ENCODE measurements at regions not wholly inside any gene's neighbourhood (a gene's known extent, or its start where the extent isn't known, plus 50 kb on each side); places are given as distances from the start of the nearest gene placed in this dataset.

DNA sequence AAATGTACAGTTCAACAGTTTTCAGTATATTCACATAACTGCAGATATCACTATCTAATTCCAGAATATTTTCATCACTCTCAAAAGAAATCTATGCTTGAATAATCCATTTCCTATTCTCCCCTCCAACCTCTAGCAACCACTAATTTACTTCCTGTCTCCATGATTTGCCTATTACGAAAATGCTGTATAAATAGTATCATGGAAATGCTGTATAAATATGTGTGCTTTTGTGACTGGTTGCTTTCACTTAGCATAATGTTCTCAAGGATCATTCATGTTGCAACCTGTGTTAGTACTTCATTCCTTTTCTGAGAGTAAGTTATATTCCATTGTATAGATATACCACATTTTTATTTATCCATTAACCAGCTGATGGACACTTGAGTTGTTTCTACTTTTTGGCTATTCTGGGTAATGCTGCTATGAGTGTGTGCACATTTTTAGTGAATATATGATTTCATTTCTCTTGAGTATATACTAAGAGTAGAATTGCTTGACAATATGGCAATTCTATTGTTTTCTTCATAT, 115.6 kb downstream of the TNFSF18 start:
- no peak overlapping the region for H2AFZ ChIP-seq (replicated peaks)
- H3K27ac Mint-ChIP-seq = no peak overlapping the region
- no peaks in the 10 kb centered on the region for H3K27me3 ChIP-seq
- no peaks in the 10 kb centered on the region for H3K27me3 Mint-ChIP-seq (ENCODE audit: insufficient read depth, low read depth)
- H3K27ac ChIP-seq = no peak overlapping the region
- TF ChIP-seq, protein P1, sequence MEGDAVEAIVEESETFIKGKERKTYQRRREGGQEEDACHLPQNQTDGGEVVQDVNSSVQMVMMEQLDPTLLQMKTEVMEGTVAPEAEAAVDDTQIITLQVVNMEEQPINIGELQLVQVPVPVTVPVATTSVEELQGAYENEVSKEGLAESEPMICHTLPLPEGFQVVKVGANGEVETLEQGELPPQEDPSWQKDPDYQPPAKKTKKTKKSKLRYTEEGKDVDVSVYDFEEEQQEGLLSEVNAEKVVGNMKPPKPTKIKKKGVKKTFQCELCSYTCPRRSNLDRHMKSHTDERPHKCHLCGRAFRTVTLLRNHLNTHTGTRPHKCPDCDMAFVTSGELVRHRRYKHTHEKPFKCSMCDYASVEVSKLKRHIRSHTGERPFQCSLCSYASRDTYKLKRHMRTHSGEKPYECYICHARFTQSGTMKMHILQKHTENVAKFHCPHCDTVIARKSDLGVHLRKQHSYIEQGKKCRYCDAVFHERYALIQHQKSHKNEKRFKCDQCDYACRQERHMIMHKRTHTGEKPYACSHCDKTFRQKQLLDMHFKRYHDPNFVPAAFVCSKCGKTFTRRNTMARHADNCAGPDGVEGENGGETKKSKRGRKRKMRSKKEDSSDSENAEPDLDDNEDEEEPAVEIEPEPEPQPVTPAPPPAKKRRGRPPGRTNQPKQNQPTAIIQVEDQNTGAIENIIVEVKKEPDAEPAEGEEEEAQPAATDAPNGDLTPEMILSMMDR (IDR thresholded peaks at IDR 0.05) = no peak
- no peak for TF ChIP-seq EZH2phosphoT487 (IDR thresholded peaks at IDR 0.05)
- H3K79me2 ChIP-seq (ENCODE audit: low read depth) = no peaks in the 10 kb centered on the region
- H3K9me3 Mint-ChIP-seq = no peaks in the 10 kb centered on the region
- H3K4me2 ChIP-seq = no peak overlapping the region
- no peak for DNase-seq (ENCODE audit: low spot score)
- H3K4me1 ChIP-seq = no peaks in the 10 kb centered on the region
- H3K36me3 Mint-ChIP-seq = no peaks in the 10 kb centered on the region
- no peaks in the 10 kb centered on the region for H3F3A ChIP-seq (ENCODE audit: low read depth)
- H3K36me3 ChIP-seq = no peaks in the 10 kb centered on the region
- no peak overlapping the region for H3K9ac ChIP-seq
- H3K4me3 ChIP-seq = no peak overlapping the region
- peaks cover 5% of the 10 kb centered on the region for H3K4me1 Mint-ChIP-seq
- H3K4me3 Mint-ChIP-seq = no peak overlapping the region
- no peaks in the 10 kb centered on the region for H4K20me1 ChIP-seq (ENCODE audit: low read depth)
- H3K9me3 ChIP-seq (ENCODE audit: low read depth) = no peaks in the 10 kb centered on the region

- peaks cover 3% of the 10 kb centered on the region for H3K9me3 Mint-ChIP-seq
- no peak overlapping the region for H3K4me3 ChIP-seq
- peaks cover 8% of the 10 kb centered on the region for H3K4me1 Mint-ChIP-seq
- no peaks in the 10 kb centered on the region for H3K9me3 ChIP-seq (ENCODE audit: low read depth)
- H3K4me3 Mint-ChIP-seq = no peak overlapping the region
- peaks cover 5% of the 10 kb centered on the region for H3K27me3 Mint-ChIP-seq (ENCODE audit: insufficient read depth, low read depth)
- H3K36me3 ChIP-seq = no peaks in the 10 kb centered on the region
- no peaks in the 10 kb centered on the region for H3K27me3 ChIP-seq
- H3F3A ChIP-seq (ENCODE audit: low read depth) = no peaks in the 10 kb centered on the region
- no peak overlapping the region for H3K4me2 ChIP-seq
- no peak overlapping the region for H2AFZ ChIP-seq (replicated peaks)
- H3K36me3 Mint-ChIP-seq = no peaks in the 10 kb centered on the region
- no peaks in the 10 kb centered on the region for H3K4me1 ChIP-seq
- TF ChIP-seq, protein P1 (IDR thresholded peaks at IDR 0.05) = no peak
- TF ChIP-seq EZH2 (IDR thresholded peaks at IDR 0.05) = no peak
- TF ChIP-seq EZH2phosphoT487 (IDR thresholded peaks at IDR 0.05) = no peak
- no peak for DNase-seq (ENCODE audit: low spot score)
- no peak overlapping the region for H3K27ac ChIP-seq
- H3K79me2 ChIP-seq (ENCODE audit: low read depth) = no peaks in the 10 kb centered on the region
- H3K9ac ChIP-seq = no peak overlapping the region
- H3K27ac Mint-ChIP-seq = no peak overlapping the region
- H4K20me1 ChIP-seq (ENCODE audit: low read depth) = no peaks in the 10 kb centered on the region
Measured at GRCh38 chr1:172936088-172936645, 114.6 kb downstream of the TNFSF18 start.

DNA sequence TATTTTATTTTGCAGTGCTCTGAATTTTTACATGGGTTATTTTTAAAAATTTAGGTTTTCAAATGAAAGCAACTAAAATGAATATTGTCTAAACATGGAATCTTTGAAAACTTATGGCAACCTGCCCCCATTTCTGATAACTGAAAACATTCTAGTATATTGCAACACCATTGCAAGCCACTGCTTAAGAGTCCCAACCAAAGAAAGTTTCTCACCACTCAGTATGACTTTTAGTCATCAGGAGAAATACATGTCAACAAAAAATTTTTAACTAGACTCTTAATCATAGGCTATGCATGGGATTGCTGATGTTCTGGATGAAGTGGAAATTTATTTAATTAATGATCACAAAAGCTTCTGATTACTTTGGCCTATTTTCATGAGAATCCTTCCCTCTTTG, 112.1 kb downstream of the TNFSF18 start:
- no peak overlapping the region for H3K4me3 ChIP-seq
- no peaks in the 10 kb centered on the region for H3K79me2 ChIP-seq (ENCODE audit: low read depth)
- H2AFZ ChIP-seq (replicated peaks) = no peak overlapping the region
- peaks cover 7% of the 10 kb centered on the region for H3K4me1 Mint-ChIP-seq
- no peak overlapping the region for H3K27ac Mint-ChIP-seq
- peaks cover 3% of the 10 kb centered on the region for H3K9me3 Mint-ChIP-seq
- DNase-seq (ENCODE audit: low spot score) = no peak
- H3K9ac ChIP-seq = no peak overlapping the region
- no peaks in the 10 kb centered on the region for H3K9me3 ChIP-seq (ENCODE audit: low read depth)
- no peaks in the 10 kb centered on the region for H3K27me3 ChIP-seq
- H3K4me3 Mint-ChIP-seq = no peak overlapping the region
- H3K27ac ChIP-seq = no peak overlapping the region
- no peaks in the 10 kb centered on the region for H3K4me1 ChIP-seq
- H3K36me3 Mint-ChIP-seq = no peaks in the 10 kb centered on the region
- TF ChIP-seq EZH2 (IDR thresholded peaks at IDR 0.05) = no peak
- TF ChIP-seq EZH2phosphoT487 (IDR thresholded peaks at IDR 0.05) = no peak
- TF ChIP-seq, protein P1 (IDR thresholded peaks at IDR 0.05) = no peak
- no peaks in the 10 kb centered on the region for H3K36me3 ChIP-seq
- H3F3A ChIP-seq (ENCODE audit: low read depth) = no peaks in the 10 kb centered on the region
- H4K20me1 ChIP-seq (ENCODE audit: low read depth) = no peaks in the 10 kb centered on the region
- no peak overlapping the region for H3K4me2 ChIP-seq
- H3K27me3 Mint-ChIP-seq (ENCODE audit: insufficient read depth, low read depth) = peaks cover 6% of the 10 kb centered on the region
